ENCODE measurements at regions not wholly inside any gene's neighbourhood (a gene's known extent, or its start where the extent isn't known, plus 50 kb on each side); places are given as distances from the start of the nearest gene placed in this dataset.

- Histone ChIP-seq H3K4me1 (ENCODE audit: control insufficient read depth in 2 of 2, insufficient read depth in 2 of 2, low read length in 2 of 2) (peaks cover 9 to 12% of the 10 kb centered on the region in 2 donors), H3K9me3 (ENCODE audit: control extremely low read depth in 1 of 3, control insufficient read depth in 2 of 3, insufficient read depth in 1 of 3, low read length in 2 of 3) (no peaks in the 10 kb centered on the region), H3K27ac (ENCODE audit: low read length in 2 of 2) (no peak overlapping the region), H3K4me2 (replicated peaks; ENCODE audit: low read depth, low read length, poor library complexity, severe bottlenecking) (no peak overlapping the region), H2AFZ (ENCODE audit: insufficient read depth, low read depth, low read length, poor library complexity, severe bottlenecking) (no peak overlapping the region), H3K9ac (ENCODE audit: low read length) (no peak overlapping the region), H3K27me3 (replicated peaks in 1 of 4; ENCODE audit: control extremely low read depth in 1 of 4, control insufficient read depth in 3 of 4, insufficient read depth in 4 of 4, low read length in 3 of 4) (no peaks in the 10 kb centered on the region), H3K36me3 (replicated peaks in 1 of 2; ENCODE audit: control extremely low read depth in 1 of 2, control insufficient read depth in 1 of 2, extremely low read depth in 1 of 2, insufficient read depth in 2 of 2, low read length in 1 of 2) (no peaks in the 10 kb centered on the region), H3K4me3 (ENCODE audit: control extremely low read depth in 1 of 5, extremely low read depth in 1 of 5, insufficient read depth in 1 of 5, low read depth in 2 of 5, low read length in 4 of 5) (no peak overlapping the region), H3K79me2 (ENCODE audit: control insufficient read depth, insufficient read depth, low read length) (no peaks in the 10 kb centered on the region), H4K20me1 (ENCODE audit: control insufficient read depth, insufficient read depth, low read length, poor library complexity, severe bottlenecking) (no peaks in the 10 kb centered on the region)
- no peak overlapping the region for H3K27ac Mint-ChIP-seq
- ChIA-PET CTCF (no interaction called here), POLR2A (no interaction called here)
- no peak overlapping the region for H3K4me3 Mint-ChIP-seq
- H3K27me3 Mint-ChIP-seq = no peaks in the 10 kb centered on the region
- no CpG with 5 or more reads among the region's 2 CpGs for WGBS (ENCODE audit: insufficient coverage)
- peaks cover 15% of the 10 kb centered on the region for H3K4me1 Mint-ChIP-seq
- ATAC-seq (ENCODE audit: low read depth) (no peak), DNase-seq (no peak)
- intact Hi-C loops (cut with micrococcal nuclease) = no loop called here
- TF ChIP-seq, protein P1, sequence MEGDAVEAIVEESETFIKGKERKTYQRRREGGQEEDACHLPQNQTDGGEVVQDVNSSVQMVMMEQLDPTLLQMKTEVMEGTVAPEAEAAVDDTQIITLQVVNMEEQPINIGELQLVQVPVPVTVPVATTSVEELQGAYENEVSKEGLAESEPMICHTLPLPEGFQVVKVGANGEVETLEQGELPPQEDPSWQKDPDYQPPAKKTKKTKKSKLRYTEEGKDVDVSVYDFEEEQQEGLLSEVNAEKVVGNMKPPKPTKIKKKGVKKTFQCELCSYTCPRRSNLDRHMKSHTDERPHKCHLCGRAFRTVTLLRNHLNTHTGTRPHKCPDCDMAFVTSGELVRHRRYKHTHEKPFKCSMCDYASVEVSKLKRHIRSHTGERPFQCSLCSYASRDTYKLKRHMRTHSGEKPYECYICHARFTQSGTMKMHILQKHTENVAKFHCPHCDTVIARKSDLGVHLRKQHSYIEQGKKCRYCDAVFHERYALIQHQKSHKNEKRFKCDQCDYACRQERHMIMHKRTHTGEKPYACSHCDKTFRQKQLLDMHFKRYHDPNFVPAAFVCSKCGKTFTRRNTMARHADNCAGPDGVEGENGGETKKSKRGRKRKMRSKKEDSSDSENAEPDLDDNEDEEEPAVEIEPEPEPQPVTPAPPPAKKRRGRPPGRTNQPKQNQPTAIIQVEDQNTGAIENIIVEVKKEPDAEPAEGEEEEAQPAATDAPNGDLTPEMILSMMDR (IDR thresholded peaks at IDR 0.05) = no peak
- TF ChIP-seq EZH2 (IDR thresholded peaks at IDR 0.05; ENCODE audit: borderline replicate concordance, insufficient read depth, low read depth, low read length, poor library complexity, severe bottlenecking) = no peak
- H3K9me3 Mint-ChIP-seq (ENCODE audit: insufficient read depth) = no peaks in the 10 kb centered on the region
Observed at GRCh38 chr10:4082861-4083260, 297.9 kb upstream of the KLF6 start.

GRCh38 chr10:4081685-4082111 is 296.7 kb upstream of the KLF6 start:
- peaks cover 9 to 12% of the 10 kb centered on the region in 2 donors for H3K4me1 ChIP-seq (ENCODE audit: control insufficient read depth in 2 of 2, insufficient read depth in 2 of 2, low read length in 2 of 2)
- Mint-ChIP-seq H3K4me3 (no peak overlapping the region), H3K9me3 (ENCODE audit: insufficient read depth) (no peaks in the 10 kb centered on the region), H3K27ac (no peak overlapping the region), H3K27me3 (no peaks in the 10 kb centered on the region), H3K4me1 (peaks cover 15% of the 10 kb centered on the region)
- TF ChIP-seq EZH2 (IDR thresholded peaks at IDR 0.05; ENCODE audit: borderline replicate concordance, insufficient read depth, low read depth, low read length, poor library complexity, severe bottlenecking) = no peak
- TF ChIP-seq, protein P1 (IDR thresholded peaks at IDR 0.05) = no peak
- no peaks in the 10 kb centered on the region for H3K27me3 ChIP-seq (replicated peaks in 1 of 4; ENCODE audit: control extremely low read depth in 1 of 4, control insufficient read depth in 3 of 4, insufficient read depth in 4 of 4, low read length in 3 of 4)
- H3K9me3 ChIP-seq (ENCODE audit: control extremely low read depth in 1 of 3, control insufficient read depth in 2 of 3, insufficient read depth in 1 of 3, low read length in 2 of 3) = no peaks in the 10 kb centered on the region
- no peak overlapping the region for H3K4me3 ChIP-seq (ENCODE audit: control extremely low read depth in 1 of 5, extremely low read depth in 1 of 5, insufficient read depth in 1 of 5, low read depth in 2 of 5, low read length in 4 of 5)
- CTCF ChIA-PET = no interaction called here
- no peak overlapping the region for H2AFZ ChIP-seq (ENCODE audit: insufficient read depth, low read depth, low read length, poor library complexity, severe bottlenecking)
- no peaks in the 10 kb centered on the region for H3K36me3 ChIP-seq (replicated peaks in 1 of 2; ENCODE audit: control extremely low read depth in 1 of 2, control insufficient read depth in 1 of 2, extremely low read depth in 1 of 2, insufficient read depth in 2 of 2, low read length in 1 of 2)
- ATAC-seq (ENCODE audit: low read depth) (no peak), DNase-seq (no peak)
- H4K20me1 ChIP-seq (ENCODE audit: control insufficient read depth, insufficient read depth, low read length, poor library complexity, severe bottlenecking) = no peaks in the 10 kb centered on the region
- H3K9ac ChIP-seq (ENCODE audit: low read length) = no peak overlapping the region
- H3K4me2 ChIP-seq (replicated peaks; ENCODE audit: low read depth, low read length, poor library complexity, severe bottlenecking) = no peak overlapping the region
- no peaks in the 10 kb centered on the region for H3K79me2 ChIP-seq (ENCODE audit: control insufficient read depth, insufficient read depth, low read length)
- POLR2A ChIA-PET = no interaction called here
- intact Hi-C loops (cut with micrococcal nuclease) = no loop called here
- no peak overlapping the region for H3K27ac ChIP-seq (ENCODE audit: low read length in 2 of 2)
- 93% methylated on average over 4 of the region's 5 CpGs for WGBS (ENCODE audit: insufficient coverage)

All from B cell (primary cell).